Psoas muscle (tissue), 7 donors: ENCODE measurements at regions not wholly inside any gene's neighbourhood (a gene's known extent, or its start where the extent isn't known, plus 50 kb on each side); places are given as distances from the start of the nearest gene placed in this dataset.

Experiments
- ATAC-seq, 4 donors: fragments of 200-7000 bp; cut with Tn5 transposase; one replicate each; pipeline ENCODE4 v1.9.1; 2020; ENCODE audit warnings: moderate library complexity in 3 of 4, mild to moderate bottlenecking in 2 of 4
- DNase-seq, 2 donors: peaks; one replicate each; pipeline ENCODE4 v3.0.0-alpha.2; 2020
- H3K27ac ChIP-seq: fragments of 200-600 bp; one replicate; pipeline ENCODE4 v1.8.0; 2022
- H3K27me3 ChIP-seq, 3 donors: fragments of 200-600 bp in 1 of 3; one replicate each; pipeline versions ENCODE4 v1.6.1 to v1.8.0; 2013 to 2022; ENCODE audit warnings: low read length in 2 of 3, mild to moderate bottlenecking in 2 of 3, moderate library complexity in 1 of 3; ENCODE audit not compliant: insufficient read depth in 3 of 3
- H3K36me3 ChIP-seq, 2 donors: fragments of 200-600 bp in 1 of 2; one replicate each; pipeline versions ENCODE4 v1.6.1 to v1.8.0; 2013 to 2022; ENCODE audit warnings: low read depth in 1 of 2, mild to moderate bottlenecking in 1 of 2, moderate library complexity in 1 of 2; ENCODE audit not compliant: insufficient read depth in 1 of 2
- H3K4me1 ChIP-seq: fragments of 200-600 bp; one replicate; pipeline ENCODE4 v1.8.0; 2022
- H3K4me3 ChIP-seq: fragments of 200-600 bp; one replicate; pipeline ENCODE4 v1.8.0; 2022; ENCODE audit warnings: mild to moderate bottlenecking
- H3K9me3 ChIP-seq: fragments of 200-600 bp; one replicate; pipeline ENCODE4 v1.8.0; 2022
- WGBS, 3 donors: extraction: QIAGEN DNeasy Blood & Tissue Kit; methylation state at CpG; one replicate each; pipeline versions ENCODE4 v1.1.6 to v1.1.7; 2013; 5-methylcytosine and 5-hydroxymethylcytosine counted together
- intact Hi-C, 2 donors: fragments of 100-400 bp; cut with DNase I; formaldehyde crosslinking; loops; one replicate each; pipeline versions ENCODE4 v1.11.0 to v1.14.2; 2022
- TF ChIP-seq, protein P1 (sequence below): fragments of 200-600 bp; IDR thresholded peaks from one replicate; pipeline ENCODE4 v1.8.0; 2022; ENCODE audit warnings: antibody characterized with exemption
- donor health status: healthy with polysubstance abuse.
- donor health status: DM: no; HTN: no; CAD: no; lungs with moderate emphysema.
- donor health status: Bipolar disorder and iron deficiency.
- donor health status: healthy.
- donor health status: DM: yes; HTN: yes; CAD: no.
- donor health status: DM: no; HTN: no; CAD: no.
- donor health status: DM: yes; HTN: yes; CAD: no.

DNA sequence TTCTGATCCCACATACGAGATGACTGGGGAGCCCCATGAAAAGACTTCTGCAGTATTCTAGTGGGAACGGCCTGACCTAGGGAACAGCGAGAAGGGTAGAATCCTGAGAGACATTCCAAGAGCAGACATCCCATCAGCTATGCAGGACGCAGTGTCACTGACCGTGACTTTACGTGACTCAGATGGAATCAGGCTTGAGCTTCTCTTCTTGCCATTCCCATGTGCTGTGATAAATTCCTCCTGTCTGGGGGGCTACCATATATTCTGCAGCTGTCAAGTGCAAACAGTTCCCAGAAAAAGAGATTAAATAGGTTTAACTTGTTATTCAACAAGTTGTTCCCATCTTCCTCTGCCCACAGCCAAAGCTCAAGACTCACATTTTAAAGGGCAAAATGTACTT is 73.1 kb upstream of the PDE1C start:
- H3K9me3 ChIP-seq, result no peaks in the 10 kb centered on the region
- intact Hi-C loops, result no loop called here
- no peaks in the 10 kb centered on the region for H3K4me1 ChIP-seq
- whole genome bisulfite sequencing, 3 donors, result 21 to 29% (median 23%) methylated on average over 6 of the region's 6 CpGs
- H3K4me3 ChIP-seq, result no peak overlapping the region
- DNase-seq, result no peak
- no peak for ATAC-seq
- no peaks in the 10 kb centered on the region for H3K27me3 ChIP-seq
- TF ChIP-seq, protein P1, sequence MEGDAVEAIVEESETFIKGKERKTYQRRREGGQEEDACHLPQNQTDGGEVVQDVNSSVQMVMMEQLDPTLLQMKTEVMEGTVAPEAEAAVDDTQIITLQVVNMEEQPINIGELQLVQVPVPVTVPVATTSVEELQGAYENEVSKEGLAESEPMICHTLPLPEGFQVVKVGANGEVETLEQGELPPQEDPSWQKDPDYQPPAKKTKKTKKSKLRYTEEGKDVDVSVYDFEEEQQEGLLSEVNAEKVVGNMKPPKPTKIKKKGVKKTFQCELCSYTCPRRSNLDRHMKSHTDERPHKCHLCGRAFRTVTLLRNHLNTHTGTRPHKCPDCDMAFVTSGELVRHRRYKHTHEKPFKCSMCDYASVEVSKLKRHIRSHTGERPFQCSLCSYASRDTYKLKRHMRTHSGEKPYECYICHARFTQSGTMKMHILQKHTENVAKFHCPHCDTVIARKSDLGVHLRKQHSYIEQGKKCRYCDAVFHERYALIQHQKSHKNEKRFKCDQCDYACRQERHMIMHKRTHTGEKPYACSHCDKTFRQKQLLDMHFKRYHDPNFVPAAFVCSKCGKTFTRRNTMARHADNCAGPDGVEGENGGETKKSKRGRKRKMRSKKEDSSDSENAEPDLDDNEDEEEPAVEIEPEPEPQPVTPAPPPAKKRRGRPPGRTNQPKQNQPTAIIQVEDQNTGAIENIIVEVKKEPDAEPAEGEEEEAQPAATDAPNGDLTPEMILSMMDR, result no peak
- no peaks in the 10 kb centered on the region for H3K36me3 ChIP-seq
- no peak overlapping the region for H3K27ac ChIP-seq

DNA sequence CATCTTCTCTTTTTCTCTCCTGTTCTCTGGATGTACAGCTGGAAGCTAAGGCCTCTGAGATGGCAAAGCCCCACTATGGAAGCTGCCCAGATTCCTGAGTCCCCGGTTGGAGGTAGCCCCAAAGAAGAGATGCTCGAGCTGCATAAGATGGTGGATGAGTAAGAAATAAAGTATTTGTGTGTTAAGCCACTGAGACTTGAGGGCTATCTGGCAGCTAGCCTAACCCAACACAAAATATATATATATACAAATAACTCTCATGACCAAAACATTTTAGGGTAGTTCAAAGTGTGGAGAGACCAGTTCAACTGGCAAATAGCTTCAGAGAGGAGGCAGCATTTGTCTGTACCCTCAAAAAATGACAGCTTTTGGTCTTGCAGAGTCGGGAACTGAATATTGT is 72.4 kb upstream of the PDE1C start:
- Histone ChIP-seq H3K9me3 (no peaks in the 10 kb centered on the region), H3K36me3 (no peaks in the 10 kb centered on the region), H3K4me1 (no peaks in the 10 kb centered on the region), H3K4me3 (no peak overlapping the region), H3K27ac (no peak overlapping the region), H3K27me3 (no peaks in the 10 kb centered on the region)
- 30 to 49% (median 48%) methylated on average over 3 of the region's 3 CpGs for WGBS, 3 donors
- DNase-seq (no peak), ATAC-seq (no peak)
- TF ChIP-seq, protein P1, result no peak
- intact Hi-C loops, result no loop called here

DNA sequence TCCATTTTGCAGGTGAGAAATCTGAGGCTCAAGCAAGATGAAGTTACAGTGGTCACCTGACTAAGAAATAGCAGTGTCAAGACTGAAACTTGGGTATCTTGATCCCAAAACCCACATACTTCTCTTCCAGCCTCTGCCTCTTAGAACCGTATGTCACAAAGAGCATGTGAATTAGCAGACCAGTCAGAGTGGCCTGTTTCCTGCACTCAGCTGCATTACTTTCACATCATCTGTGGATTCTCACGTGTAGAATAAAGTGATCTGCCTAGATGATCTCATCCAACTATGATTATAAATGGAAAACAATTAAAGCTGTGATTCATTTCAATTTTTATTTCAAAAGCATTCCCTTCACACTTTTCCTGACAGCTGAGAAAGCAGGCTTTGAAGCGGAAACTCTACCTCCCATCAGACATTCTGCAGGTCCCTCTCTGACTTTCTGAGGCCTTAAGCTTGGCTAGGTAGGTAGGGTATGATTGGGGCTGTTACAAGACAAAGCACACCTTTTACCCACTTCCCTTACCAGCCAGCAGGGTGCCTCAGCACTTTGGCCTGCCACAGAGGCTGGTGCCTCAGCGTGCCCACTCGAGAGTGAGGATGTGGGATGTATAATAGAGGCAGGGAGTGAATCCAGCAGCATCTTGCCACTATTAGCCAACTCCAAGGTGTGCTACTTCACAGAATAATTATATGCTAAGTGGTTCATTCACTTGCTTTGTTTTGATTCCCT is 70.2 kb upstream of the PDE1C start:
- Histone ChIP-seq H3K4me1 (no peaks in the 10 kb centered on the region), H3K9me3 (no peaks in the 10 kb centered on the region), H3K36me3 (no peaks in the 10 kb centered on the region), H3K27me3 (no peaks in the 10 kb centered on the region), H3K4me3 (no peak overlapping the region), H3K27ac (no peak overlapping the region)
- intact Hi-C loops, result no loop called here
- ATAC-seq (no peak), DNase-seq (no peak)
- 63 to 69% (median 69%) methylated on average over 5 of the region's 5 CpGs for WGBS, 3 donors
- TF ChIP-seq, protein P1, result no peak

DNA sequence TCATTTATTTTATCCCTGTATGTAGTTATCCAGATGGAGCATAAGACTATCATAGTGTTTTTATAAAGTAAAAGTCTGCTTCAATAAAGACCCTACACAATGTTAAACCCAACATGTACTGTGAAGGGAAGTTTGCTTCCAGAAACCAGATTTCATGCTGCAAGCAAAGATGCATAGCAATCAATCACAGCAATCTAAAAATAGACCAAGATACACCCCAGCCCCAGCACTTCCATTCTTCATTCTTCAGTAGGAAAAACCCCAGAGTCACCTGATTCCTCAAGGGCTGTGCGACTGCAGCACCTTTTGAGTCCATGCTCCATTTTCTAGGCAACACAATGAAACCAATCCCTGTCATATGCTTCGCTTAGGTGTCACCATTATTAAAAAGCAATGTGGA is 66.9 kb upstream of the PDE1C start:
- H3K36me3 ChIP-seq, result no peaks in the 10 kb centered on the region
- no peak overlapping the region for H3K27ac ChIP-seq
- ATAC-seq (no peak), DNase-seq (no peak)
- no peak overlapping the region for H3K4me3 ChIP-seq
- 78 to 97% (median 83%) methylated on average over 2 of the region's 2 CpGs for WGBS, 3 donors
- TF ChIP-seq, protein P1, result no peak
- no peaks in the 10 kb centered on the region for H3K27me3 ChIP-seq
- H3K9me3 ChIP-seq, result peaks cover 5% of the 10 kb centered on the region
- no peaks in the 10 kb centered on the region for H3K4me1 ChIP-seq
- intact Hi-C loops, result no loop called here

DNA sequence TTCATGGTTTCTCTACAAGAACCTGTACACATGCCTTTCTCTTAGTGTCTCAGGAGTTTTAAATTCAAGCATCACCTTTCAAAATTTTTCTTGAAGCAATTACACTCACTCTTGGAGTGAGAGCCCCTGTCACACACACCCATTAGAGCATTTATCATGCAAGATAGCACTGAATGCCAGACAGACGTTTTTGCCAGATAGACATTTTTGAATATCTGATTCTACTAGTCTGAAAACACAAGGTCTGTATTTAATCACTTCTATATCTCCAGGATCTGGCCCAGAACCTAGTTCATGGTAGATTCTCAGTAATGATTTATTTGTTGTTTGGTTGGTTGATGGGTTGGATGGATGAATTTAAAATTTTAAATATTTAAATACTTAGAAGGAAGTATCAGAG is 60.9 kb upstream of the PDE1C start:
- intact Hi-C loops, result no loop called here
- Histone ChIP-seq H3K27me3 (no peaks in the 10 kb centered on the region), H3K27ac (no peak overlapping the region), H3K4me3 (no peak overlapping the region), H3K9me3 (peaks cover 5% of the 10 kb centered on the region), H3K36me3 (no peaks in the 10 kb centered on the region), H3K4me1 (no peaks in the 10 kb centered on the region)
- ATAC-seq (no peak), DNase-seq (no peak)
- 24 to 33% (median 32%) methylated on average over 1 of the region's 1 CpG for WGBS, 3 donors
- TF ChIP-seq, protein P1, result no peak
